GM12892 (cell line): ENCODE measurements at regions not wholly inside any gene's neighbourhood (a gene's known extent, or its start where the extent isn't known, plus 50 kb on each side); places are given as distances from the start of the nearest gene placed in this dataset.

Experiments used
- POLR2A ChIP-seq: IDR thresholded peaks from 2 replicates; pipeline ENCODE4 v1.6.1; 2011; ENCODE audit warnings: low read depth, low read length, control low read depth
- POLR2AphosphoS5 ChIP-seq: IDR thresholded peaks from 2 replicates; pipeline ENCODE4 v1.6.1; 2011; ENCODE audit warnings: low read depth, low read length, control low read depth
- TAF1 ChIP-seq: IDR thresholded peaks from 2 replicates; pipeline ENCODE4 v1.6.1; 2011; ENCODE audit warnings: low read depth, mild to moderate bottlenecking, control low read depth, low read length, borderline replicate concordance

- TF ChIP-seq POLR2AphosphoS5 (no peak), POLR2A (no peak), TAF1 (no peak)
These were observed 556.7 kb downstream of the LRRC70 start for GRCh38 chr5:63135291-63135690.
